ENCODE measurements at regions not wholly inside any gene's neighbourhood (a gene's known extent, or its start where the extent isn't known, plus 50 kb on each side); places are given as distances from the start of the nearest gene placed in this dataset.
"Not testable (repeated sequence)": the region's sequence is repeated elsewhere in the genome, so short reads cannot be mapped to it uniquely, and the experiment has no call there.

DNA sequence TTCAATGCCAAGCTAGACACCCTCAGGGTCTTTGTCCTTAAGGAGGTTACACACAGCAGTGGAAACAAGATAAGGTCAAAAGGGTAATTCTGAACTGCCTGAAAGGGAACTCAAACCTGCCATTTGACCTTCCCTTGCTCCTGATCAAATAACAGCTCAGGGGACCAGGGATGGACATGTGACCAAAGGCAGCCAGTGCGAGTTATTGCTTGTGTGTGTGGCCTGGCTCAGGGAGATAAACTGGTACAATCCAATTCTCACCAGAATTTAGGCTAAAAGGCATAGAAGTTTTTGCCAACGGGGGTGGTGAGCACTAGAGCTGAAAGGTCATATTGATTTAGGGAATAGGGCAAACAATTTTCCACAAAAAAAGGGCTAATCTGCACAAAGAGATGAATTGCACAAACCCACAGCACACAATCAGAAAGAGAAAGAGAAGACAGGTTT lies 349.9 kb upstream of the AUTS2 start:
- H3K27ac Mint-ChIP-seq; H3K4me1 Mint-ChIP-seq; DNase-seq (ENCODE audit: low spot score in 2 of 2); H3K27me3 Mint-ChIP-seq; H3K4me3 Mint-ChIP-seq; H3K9me3 Mint-ChIP-seq; H3K36me3 Mint-ChIP-seq; ATAC-seq (ENCODE audit: low read depth): not testable (repeated sequence)

DNA sequence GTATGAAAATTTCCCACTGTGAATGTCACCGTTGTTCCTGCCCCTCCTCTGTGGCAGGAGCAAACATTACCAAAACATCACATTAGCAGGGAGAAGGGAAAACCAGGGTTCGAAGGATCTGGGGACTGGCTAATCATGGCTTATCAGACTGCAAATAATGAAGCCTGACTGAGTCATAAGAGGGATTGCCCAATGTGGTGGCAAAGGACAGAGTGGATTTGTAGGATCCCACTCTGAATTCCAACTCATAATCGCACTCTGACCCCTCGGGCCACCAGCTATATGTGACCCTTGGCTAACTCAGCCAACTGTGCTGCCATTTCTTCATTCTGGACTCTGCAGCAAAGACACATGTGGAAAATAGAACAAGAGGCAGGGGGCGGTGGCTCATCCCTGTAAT lies 347.3 kb upstream of the AUTS2 start:
- peaks cover 2% of the 10 kb centered on the region for H3K36me3 Mint-ChIP-seq
- no peak for DNase-seq (ENCODE audit: low spot score in 2 of 2)
- peaks cover 2% of the 10 kb centered on the region for H3K4me1 Mint-ChIP-seq
- H3K27me3 Mint-ChIP-seq, result peaks cover 6% of the 10 kb centered on the region
- H3K9me3 Mint-ChIP-seq, result peaks cover 6% of the 10 kb centered on the region
- H3K27ac Mint-ChIP-seq, result no peak overlapping the region
- no peak overlapping the region for H3K4me3 Mint-ChIP-seq
- ATAC-seq (ENCODE audit: low read depth), result no peak

DNA sequence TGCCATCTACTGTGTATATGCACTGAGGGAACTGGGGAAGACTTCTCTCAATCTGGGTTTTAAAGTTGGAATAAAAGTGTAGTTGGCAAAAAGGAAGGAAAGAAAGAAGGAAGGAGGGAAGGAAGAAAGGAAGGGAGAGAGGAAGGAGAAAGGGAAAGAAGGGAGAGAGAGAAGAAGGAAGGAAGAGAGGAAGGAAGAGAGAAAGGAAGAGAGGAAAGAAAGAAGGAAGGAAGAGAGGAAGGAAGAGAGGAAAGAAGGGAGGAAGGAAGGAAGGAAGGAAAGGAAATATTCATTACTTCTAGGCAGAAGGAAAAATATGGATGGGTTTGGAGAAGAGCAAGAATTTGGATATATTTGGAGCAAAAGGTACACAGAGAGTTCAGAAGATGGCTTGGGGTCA lies 343.6 kb upstream of the AUTS2 start:
- H3K4me1 Mint-ChIP-seq, result peaks cover 8% of the 10 kb centered on the region
- H3K27me3 Mint-ChIP-seq, result peaks cover 11% of the 10 kb centered on the region
- DNase-seq (ENCODE audit: low spot score in 2 of 2), result no peak
- no peak for ATAC-seq (ENCODE audit: low read depth)
- H3K27ac Mint-ChIP-seq, result no peak overlapping the region
- H3K9me3 Mint-ChIP-seq, result peaks cover 11% of the 10 kb centered on the region
- peaks cover 2% of the 10 kb centered on the region for H3K36me3 Mint-ChIP-seq
- no peak overlapping the region for H3K4me3 Mint-ChIP-seq

DNA sequence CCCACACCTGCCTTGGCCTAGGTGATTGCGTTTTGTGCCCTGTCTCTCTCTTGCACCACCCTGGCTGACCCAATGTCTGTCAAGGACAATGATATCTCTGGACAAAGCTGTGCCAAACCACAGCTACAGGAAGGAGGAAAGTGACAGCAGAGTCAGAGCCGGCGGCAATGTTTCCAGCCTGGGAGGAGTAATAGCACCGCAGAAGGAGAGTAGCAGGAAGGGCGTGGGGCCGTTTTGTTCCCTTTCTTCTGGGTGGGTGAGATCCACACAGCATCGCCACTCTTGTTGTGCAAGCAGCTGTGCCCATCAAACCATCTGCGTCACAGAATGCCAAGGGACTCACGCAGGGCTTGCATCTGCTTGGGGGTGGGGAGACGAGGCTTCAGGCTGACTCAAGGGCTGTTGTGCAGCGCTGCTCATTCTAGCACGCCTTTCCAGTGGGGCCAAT lies 341.6 kb upstream of the AUTS2 start:
- Mint-ChIP-seq H3K36me3 (no peaks in the 10 kb centered on the region), H3K27ac (no peak overlapping the region), H3K9me3 (peaks cover 8% of the 10 kb centered on the region), H3K27me3 (peaks cover 9% of the 10 kb centered on the region), H3K4me1 (peaks cover 6% of the 10 kb centered on the region), H3K4me3 (no peak overlapping the region)
- DNase-seq (ENCODE audit: low spot score in 2 of 2) (no peak), ATAC-seq (ENCODE audit: low read depth) (peak; percentile 51)

DNA sequence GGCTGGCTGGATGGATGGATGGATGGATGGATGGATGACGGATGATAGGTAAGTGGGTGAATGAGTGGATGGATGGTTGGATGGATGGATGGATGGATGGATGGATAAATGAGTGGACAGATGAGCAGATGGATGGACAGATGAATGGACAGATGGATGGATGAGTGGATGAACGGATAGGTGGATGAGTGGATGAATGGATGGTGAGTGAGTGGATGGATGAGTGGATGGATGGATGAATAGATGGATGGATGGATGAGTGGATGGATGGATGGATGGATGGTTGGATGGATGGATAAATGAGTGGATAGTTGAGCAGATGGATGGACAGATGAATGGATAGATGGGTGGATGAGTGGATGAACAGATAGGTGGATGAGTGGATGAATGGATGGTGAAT lies 340.7 kb upstream of the AUTS2 start:
- peaks cover 8% of the 10 kb centered on the region for H3K9me3 Mint-ChIP-seq

DNA sequence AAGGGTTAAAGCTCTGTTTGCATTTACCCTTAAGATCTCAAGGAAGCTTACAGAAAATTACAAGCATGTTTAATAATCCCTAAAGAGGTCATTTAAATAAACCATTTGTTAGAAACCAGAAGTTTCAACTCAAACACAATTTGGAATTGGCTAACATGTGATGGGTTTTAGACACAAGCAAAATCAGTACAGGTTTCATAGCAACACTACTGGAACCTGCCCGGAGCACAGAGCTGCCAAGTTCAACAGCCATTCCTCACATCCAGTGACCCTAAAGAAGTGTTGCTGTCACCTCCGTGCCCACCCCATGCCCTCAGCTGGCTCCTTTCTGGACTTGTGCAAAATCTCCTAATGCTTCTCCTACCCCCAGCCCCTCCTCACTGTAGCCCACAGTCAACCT lies 338.8 kb upstream of the AUTS2 start:
- Mint-ChIP-seq H3K4me1 (peaks cover 6% of the 10 kb centered on the region), H3K36me3 (no peaks in the 10 kb centered on the region), H3K27me3 (peaks cover 9% of the 10 kb centered on the region), H3K9me3 (peaks cover 8% of the 10 kb centered on the region), H3K27ac (no peak overlapping the region), H3K4me3 (no peak overlapping the region)
- no peak for ATAC-seq (ENCODE audit: low read depth)
- no peak for DNase-seq (ENCODE audit: low spot score in 2 of 2)

More for the DNA sequence above, 340.7 kb upstream of the AUTS2 start:
- no peak for ATAC-seq (ENCODE audit: low read depth)
- H3K4me1 Mint-ChIP-seq, result peaks cover 6% of the 10 kb centered on the region
- no peak for DNase-seq (ENCODE audit: low spot score in 2 of 2)
- peaks cover 9% of the 10 kb centered on the region for H3K27me3 Mint-ChIP-seq
- no peak overlapping the region for H3K4me3 Mint-ChIP-seq
- H3K36me3 Mint-ChIP-seq, result no peaks in the 10 kb centered on the region
- H3K27ac Mint-ChIP-seq, result no peak overlapping the region

DNA sequence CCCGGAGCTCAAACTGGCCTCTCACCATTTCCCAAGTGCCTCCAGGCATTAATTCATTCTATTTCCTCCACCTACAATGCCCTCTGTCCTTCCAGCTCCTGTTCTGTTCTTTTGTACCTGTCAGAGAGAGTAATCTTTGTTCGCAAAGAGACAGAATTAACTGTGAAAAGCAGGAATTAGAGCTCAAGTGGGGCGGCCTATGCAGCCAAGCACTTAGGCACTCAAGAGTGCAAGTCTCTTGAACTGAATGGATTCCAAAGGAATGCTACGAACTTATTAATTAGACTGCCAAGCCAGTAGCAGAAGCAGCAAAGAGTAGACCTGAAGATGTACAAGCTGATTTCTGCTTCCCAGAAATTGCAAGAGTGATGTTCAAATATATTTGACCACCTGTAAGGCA lies 338.3 kb upstream of the AUTS2 start:
- Mint-ChIP-seq H3K27ac (no peak overlapping the region), H3K36me3 (no peaks in the 10 kb centered on the region), H3K9me3 (peaks cover 5% of the 10 kb centered on the region), H3K4me3 (no peak overlapping the region), H3K4me1 (peaks cover 6% of the 10 kb centered on the region), H3K27me3 (peaks cover 9% of the 10 kb centered on the region)
- ATAC-seq (ENCODE audit: low read depth) (no peak), DNase-seq (ENCODE audit: low spot score in 2 of 2) (no peak)

DNA sequence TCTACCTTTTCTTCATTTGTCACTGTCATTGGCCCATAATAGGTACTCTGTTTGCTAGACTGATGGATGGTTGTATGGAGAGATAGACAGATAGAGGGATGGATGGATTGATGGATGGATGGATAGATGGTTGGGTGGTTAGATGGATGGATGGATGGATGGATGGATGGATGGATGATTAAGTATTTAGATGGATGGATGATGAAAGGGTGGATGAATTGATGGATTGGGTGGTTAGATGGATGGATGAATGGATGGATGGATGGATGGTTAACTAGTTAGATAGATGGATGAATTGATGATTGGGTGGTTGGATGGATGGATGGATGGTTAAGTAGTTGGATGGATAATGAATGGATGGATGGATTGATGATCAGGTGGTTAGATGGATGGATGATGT lies 334.7 kb upstream of the AUTS2 start:
- Mint-ChIP-seq H3K4me3 (no peak overlapping the region), H3K36me3 (no peaks in the 10 kb centered on the region), H3K27ac (no peak overlapping the region), H3K4me1 (no peaks in the 10 kb centered on the region), H3K27me3 (no peaks in the 10 kb centered on the region), H3K9me3 (no peaks in the 10 kb centered on the region)
- no peak for ATAC-seq (ENCODE audit: low read depth)
- no peak for DNase-seq (ENCODE audit: low spot score in 2 of 2)

DNA sequence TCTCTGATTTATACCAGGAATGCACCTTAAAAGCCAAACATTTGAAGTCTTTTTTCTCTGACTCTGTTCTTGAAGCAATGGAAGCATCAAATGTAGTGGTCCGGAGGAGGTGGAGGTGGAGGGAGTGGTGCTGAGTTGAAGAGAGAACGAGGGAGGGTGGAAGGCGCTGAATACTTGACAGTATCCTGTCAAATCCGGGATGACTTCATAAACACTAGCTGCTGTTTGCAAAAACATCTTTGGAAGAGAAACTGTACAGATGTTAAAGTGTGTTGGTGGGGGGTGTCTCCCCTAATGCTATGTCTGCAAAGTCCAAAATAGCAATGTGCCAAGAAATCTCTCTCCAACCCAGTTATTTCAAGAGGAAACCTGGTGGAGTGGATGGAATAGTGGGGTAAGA lies 328.5 kb upstream of the AUTS2 start:
- no peak overlapping the region for H3K4me3 Mint-ChIP-seq
- DNase-seq (ENCODE audit: low spot score in 2 of 2) (no peak), ATAC-seq (ENCODE audit: low read depth) (no peak)
- H3K36me3 Mint-ChIP-seq, result no peaks in the 10 kb centered on the region
- H3K27ac Mint-ChIP-seq, result no peak overlapping the region
- peaks cover 6% of the 10 kb centered on the region for H3K9me3 Mint-ChIP-seq
- H3K4me1 Mint-ChIP-seq, result no peaks in the 10 kb centered on the region
- no peaks in the 10 kb centered on the region for H3K27me3 Mint-ChIP-seq

DNA sequence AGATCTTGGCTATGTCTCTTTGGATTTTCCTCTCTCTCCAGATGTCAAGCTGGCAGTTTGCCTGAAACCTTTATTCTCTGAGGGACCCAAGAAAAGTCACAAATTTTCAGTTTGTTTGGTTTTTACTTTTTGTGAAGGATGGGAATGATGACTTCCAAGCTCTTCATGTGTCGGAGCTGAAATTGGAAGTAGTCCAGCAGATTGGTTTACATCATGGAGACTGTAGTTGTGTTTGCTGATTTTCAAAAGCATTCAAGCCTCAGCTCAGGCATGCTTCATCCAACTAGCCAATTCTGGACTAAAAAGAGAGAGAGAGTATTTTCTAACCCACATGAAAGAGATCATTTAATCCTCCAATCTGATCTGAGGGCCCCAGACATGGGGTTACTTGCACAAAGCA lies 326.2 kb upstream of the AUTS2 start:
- no peaks in the 10 kb centered on the region for H3K27me3 Mint-ChIP-seq
- no peak overlapping the region for H3K4me3 Mint-ChIP-seq
- DNase-seq (ENCODE audit: low spot score in 2 of 2), result no peak
- no peaks in the 10 kb centered on the region for H3K4me1 Mint-ChIP-seq
- H3K36me3 Mint-ChIP-seq, result no peaks in the 10 kb centered on the region
- no peak for ATAC-seq (ENCODE audit: low read depth)
- H3K9me3 Mint-ChIP-seq, result peaks cover 6% of the 10 kb centered on the region
- no peak overlapping the region for H3K27ac Mint-ChIP-seq

DNA sequence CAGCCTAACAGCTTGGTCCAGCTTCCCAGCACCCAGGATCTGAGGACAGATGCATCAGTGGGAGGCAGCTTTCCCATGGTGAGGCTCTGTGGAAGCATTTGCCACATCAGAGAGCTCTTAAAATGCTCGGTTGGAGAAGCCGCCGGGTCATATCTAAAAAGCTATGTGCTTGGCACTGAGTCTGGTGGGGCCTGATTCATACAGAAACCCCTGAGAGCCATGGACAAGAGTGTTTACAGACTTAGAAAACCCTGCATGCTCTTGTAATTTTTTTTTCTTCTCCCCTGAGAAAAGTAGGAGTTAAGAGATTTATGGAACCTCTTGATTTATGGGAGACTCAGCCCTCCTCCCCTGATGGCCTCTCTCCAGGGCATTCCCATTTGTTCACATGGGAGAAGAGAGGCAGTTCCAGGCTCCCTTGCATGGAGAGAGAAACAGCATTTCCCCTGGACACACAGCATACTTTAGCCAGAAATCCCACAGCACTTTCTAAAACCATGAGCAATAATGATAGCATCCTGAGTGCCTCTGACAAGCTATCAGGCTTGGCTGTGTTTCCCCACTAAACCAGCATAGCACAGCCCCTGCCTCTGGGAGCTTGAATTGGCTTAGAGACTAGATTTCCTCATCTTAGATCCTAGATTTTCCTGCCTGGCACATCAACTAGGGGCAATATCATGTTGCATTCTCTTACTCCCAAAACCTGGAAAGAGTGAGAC lies 322.1 kb upstream of the AUTS2 start:
- no peaks in the 10 kb centered on the region for H3K4me1 Mint-ChIP-seq
- no peak overlapping the region for H3K27ac Mint-ChIP-seq
- no peaks in the 10 kb centered on the region for H3K36me3 Mint-ChIP-seq
- ATAC-seq (ENCODE audit: low read depth) (no peak), DNase-seq (ENCODE audit: low spot score in 2 of 2) (no peak)
- H3K4me3 Mint-ChIP-seq, result no peak overlapping the region
- H3K9me3 Mint-ChIP-seq, result peaks cover 5% of the 10 kb centered on the region
- no peaks in the 10 kb centered on the region for H3K27me3 Mint-ChIP-seq

DNA sequence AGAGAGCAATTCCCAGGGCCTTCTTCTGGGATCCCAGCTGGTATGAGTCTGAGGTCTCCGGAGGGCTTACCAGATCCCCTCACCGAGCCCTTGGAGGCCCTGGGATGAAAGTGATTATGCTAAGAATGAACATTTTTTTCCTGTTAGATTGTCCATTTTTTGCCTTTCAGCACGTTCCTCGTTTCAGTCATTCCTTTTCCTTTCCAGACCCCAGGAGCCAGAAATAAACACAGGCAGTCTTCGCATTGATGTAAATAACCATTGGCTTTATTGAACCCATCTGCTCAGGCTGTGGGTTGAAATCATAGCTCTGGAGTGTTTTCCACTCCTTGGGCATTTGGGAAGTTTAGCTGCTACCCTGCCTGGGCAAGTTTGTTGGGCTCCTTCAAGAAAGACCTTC lies 320.9 kb upstream of the AUTS2 start:
- Mint-ChIP-seq H3K4me1 (no peaks in the 10 kb centered on the region), H3K27ac (no peak overlapping the region), H3K27me3 (no peaks in the 10 kb centered on the region), H3K36me3 (no peaks in the 10 kb centered on the region), H3K9me3 (peaks cover 3% of the 10 kb centered on the region), H3K4me3 (no peak overlapping the region)
- DNase-seq (ENCODE audit: low spot score in 2 of 2), result no peak
- no peak for ATAC-seq (ENCODE audit: low read depth)

DNA sequence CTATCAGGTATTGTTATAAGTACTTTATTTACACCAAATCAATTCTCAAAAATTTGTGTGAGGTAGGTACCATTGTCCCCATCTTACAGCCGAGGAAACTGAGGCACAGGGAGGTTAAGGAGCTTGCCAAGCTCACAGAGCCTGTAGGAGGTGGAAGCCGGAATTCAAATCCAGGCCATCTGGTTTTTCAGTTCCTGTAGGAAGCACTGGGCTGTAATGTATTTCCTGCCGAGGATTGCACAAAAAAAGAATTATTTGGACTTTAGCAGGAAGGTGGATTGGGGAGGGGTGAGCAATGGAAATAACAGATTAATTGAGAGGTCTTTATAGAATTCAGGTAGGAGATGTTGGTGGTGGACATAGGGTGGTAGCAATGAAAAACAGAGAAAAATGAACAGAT lies 315.3 kb upstream of the AUTS2 start:
- H3K4me1 Mint-ChIP-seq, result peaks cover 2% of the 10 kb centered on the region
- no peak overlapping the region for H3K27ac Mint-ChIP-seq
- peaks cover 8% of the 10 kb centered on the region for H3K9me3 Mint-ChIP-seq
- no peak for DNase-seq (ENCODE audit: low spot score in 2 of 2)
- H3K27me3 Mint-ChIP-seq, result peaks cover 2% of the 10 kb centered on the region
- H3K4me3 Mint-ChIP-seq, result no peak overlapping the region
- ATAC-seq (ENCODE audit: low read depth), result no peak
- peaks cover 2% of the 10 kb centered on the region for H3K36me3 Mint-ChIP-seq

DNA sequence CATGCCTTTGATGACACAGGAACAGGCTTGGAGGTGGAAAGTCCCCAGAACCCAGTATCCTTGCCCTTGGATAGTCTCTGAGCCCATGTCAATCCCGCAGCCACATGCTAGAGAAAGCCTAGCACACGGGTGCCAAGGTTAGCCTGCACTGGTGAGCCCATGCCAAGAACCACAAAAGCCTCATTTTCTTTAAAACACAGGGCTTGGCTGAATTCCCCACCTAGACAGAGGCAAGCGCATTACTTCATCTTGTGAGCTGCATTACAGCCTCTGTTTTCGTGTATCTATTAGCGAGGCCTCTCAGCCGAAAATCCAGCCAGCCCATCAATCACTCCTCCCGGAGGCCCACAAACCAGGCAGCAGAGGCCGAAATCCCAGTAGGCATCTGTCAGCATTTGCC lies 314.9 kb upstream of the AUTS2 start:
- no peak for ATAC-seq (ENCODE audit: low read depth)
- peaks cover 2% of the 10 kb centered on the region for H3K27me3 Mint-ChIP-seq

DNA sequence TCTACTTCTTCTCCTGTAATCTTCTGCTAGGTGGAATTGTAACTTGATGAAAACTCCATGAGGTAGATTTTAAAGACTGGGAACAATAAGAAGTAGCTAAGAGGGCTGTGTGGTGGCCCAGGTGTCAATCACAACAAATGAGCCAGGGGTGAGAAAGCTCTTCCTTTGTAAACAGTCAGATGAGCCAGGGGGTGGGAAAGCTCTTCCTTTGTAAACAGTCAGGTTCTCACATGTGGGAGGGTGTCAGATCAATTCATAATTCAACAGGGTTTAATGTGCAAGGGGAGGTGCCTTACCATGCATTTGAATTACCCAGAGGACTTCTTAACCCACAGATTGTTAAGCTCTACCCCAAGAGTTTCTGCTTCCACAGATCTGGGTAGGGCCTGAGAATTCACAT lies 312.4 kb upstream of the AUTS2 start:
- Mint-ChIP-seq H3K27ac (no peak overlapping the region), H3K9me3 (peaks cover 8% of the 10 kb centered on the region), H3K4me3 (no peak overlapping the region), H3K4me1 (peaks cover 2% of the 10 kb centered on the region), H3K36me3 (peaks cover 2% of the 10 kb centered on the region), H3K27me3 (peaks cover 2% of the 10 kb centered on the region)
- no peak for DNase-seq (ENCODE audit: low spot score in 2 of 2)
- ATAC-seq (ENCODE audit: low read depth), result no peak

More for the DNA sequence above, 314.9 kb upstream of the AUTS2 start:
- Mint-ChIP-seq H3K4me1 (peaks cover 2% of the 10 kb centered on the region), H3K27ac (no peak overlapping the region), H3K4me3 (no peak overlapping the region), H3K36me3 (peaks cover 2% of the 10 kb centered on the region), H3K9me3 (peaks cover 8% of the 10 kb centered on the region)
- DNase-seq (ENCODE audit: low spot score in 2 of 2), result no peak

Data from memory B cell (primary cell).